Neural cell (in vitro differentiated cells): ENCODE measurements at regions not wholly inside any gene's neighbourhood (a gene's known extent, or its start where the extent isn't known, plus 50 kb on each side); places are given as distances from the start of the nearest gene placed in this dataset.

Source experiments
- H2AFZ ChIP-seq: fragments of 200-600, 300-800 bp; sonication (generic), shearing (Covaris generic); 2 replicates; pipeline ENCODE4 v1.6.0; 2014; ENCODE audit warnings: low read depth, mild to moderate bottlenecking, antibody characterized with exemption, low read length, moderate library complexity
- H3F3A ChIP-seq: fragments of 200-600 bp; shearing (Covaris generic); 2 replicates; pipeline ENCODE4 v1.6.1; 2016; ENCODE audit warnings: mild to moderate bottlenecking, moderate library complexity, mixed read lengths, antibody characterized with exemption, low read length; ENCODE audit not compliant: insufficient read depth, poor library complexity, severe bottlenecking
- H3K27ac ChIP-seq: fragments of 200-600, 300-800 bp; sonication (generic), shearing (Covaris generic); 2 replicates; pipeline ENCODE4 v1.5.1; 2014; ENCODE audit warnings: mild to moderate bottlenecking, low read length, moderate library complexity
- H3K27me3 ChIP-seq: fragments of 300-800, 200-600 bp; sonication (generic), shearing (Covaris generic); 2 replicates; pipeline ENCODE4 v1.6.0; 2014; ENCODE audit warnings: mild to moderate bottlenecking, low read depth, low read length, moderate library complexity; ENCODE audit not compliant: insufficient read depth
- H3K36me3 ChIP-seq: fragments of 300-800, 200-600 bp; sonication (generic), shearing (Covaris generic); 2 replicates; pipeline ENCODE4 v1.5.1; 2014; ENCODE audit warnings: mild to moderate bottlenecking, antibody characterized with exemption, low read length, moderate library complexity; ENCODE audit not compliant: insufficient read depth
- H3K4me2 ChIP-seq: fragments of 300-800, 200-600 bp; sonication (generic), shearing (Covaris generic); 2 replicates; pipeline ENCODE4 v1.6.0; 2014; ENCODE audit warnings: mild to moderate bottlenecking, low read length
- H3K4me3 ChIP-seq: fragments of 300-800, 200-600 bp; sonication (generic), shearing (Covaris generic); 2 replicates; pipeline ENCODE4 v1.5.1; 2014; ENCODE audit warnings: mild to moderate bottlenecking, low read length, moderate library complexity
- H3K79me2 ChIP-seq: fragments of 200-600 bp; shearing (Covaris generic); replicated peaks from 2 replicates; pipeline ENCODE4 v1.6.0; 2014; ENCODE audit warnings: mild to moderate bottlenecking, low read length, moderate library complexity; ENCODE audit not compliant: insufficient read depth
- H3K9ac ChIP-seq: fragments of 300-800, 200-600 bp; sonication (generic), shearing (Covaris generic); 2 replicates; pipeline ENCODE4 v1.6.1; 2016; ENCODE audit warnings: mild to moderate bottlenecking, low read length, mixed read lengths
- H3K9me2 ChIP-seq: fragments of 200-600 bp; shearing (Covaris generic); 2 replicates; pipeline ENCODE4 v1.6.1; 2016; ENCODE audit warnings: mild to moderate bottlenecking, low read length, mixed read lengths; ENCODE audit not compliant: insufficient read depth
- H3K9me3 ChIP-seq: fragments of 200-600, 300-800 bp; sonication (generic), shearing (Covaris generic); 2 replicates; pipeline ENCODE4 v1.6.1; 2016; ENCODE audit warnings: mild to moderate bottlenecking, mixed run types, low read length, moderate library complexity, mixed read lengths
- H4K20me1 ChIP-seq: fragments of 200-600 bp; shearing (Covaris generic); 2 replicates; pipeline ENCODE4 v1.6.1; 2016; ENCODE audit warnings: mild to moderate bottlenecking, mixed run types; ENCODE audit not compliant: insufficient read depth
- EP300 ChIP-seq: fragments of 450-650 bp; conservative IDR thresholded peaks from 2 replicates; pipeline ENCODE4 v1.6.1; 2014; ENCODE audit warnings: antibody characterized with exemption, mild to moderate bottlenecking, moderate library complexity; ENCODE audit not compliant: poor library complexity, severe bottlenecking
- EZH2 ChIP-seq: fragments of 200-600, 300-800 bp; shearing (Covaris generic), sonication (generic); IDR thresholded peaks from 2 replicates; pipeline ENCODE4 v1.6.1; 2014; ENCODE audit warnings: antibody characterized with exemption, low read length, borderline replicate concordance, mild to moderate bottlenecking; ENCODE audit not compliant: insufficient read depth, poor library complexity, severe bottlenecking
- MXI1 ChIP-seq: fragments of 450-650 bp; conservative IDR thresholded peaks from 2 replicates; pipeline ENCODE4 v1.6.1; 2014; ENCODE audit warnings: antibody characterized with exemption, mild to moderate bottlenecking; ENCODE audit not compliant: poor library complexity, severe bottlenecking
- POLR2AphosphoS5 ChIP-seq: IDR thresholded peaks from 2 replicates; pipeline ENCODE4 v1.6.1; 2012
- RAD21 ChIP-seq: fragments of 450-650 bp; conservative IDR thresholded peaks from 2 replicates; pipeline ENCODE4 v1.6.1; 2014; ENCODE audit warnings: antibody characterized with exemption, mild to moderate bottlenecking, moderate library complexity
- REST ChIP-seq: IDR thresholded peaks from 2 replicates; pipeline ENCODE4 v1.6.1; 2012; ENCODE audit warnings: borderline replicate concordance
- SMC3 ChIP-seq: fragments of 450-650 bp; conservative IDR thresholded peaks from 2 replicates; pipeline ENCODE4 v1.6.1; 2014; ENCODE audit warnings: antibody characterized with exemption, mild to moderate bottlenecking, moderate library complexity; ENCODE audit not compliant: poor library complexity
- TAF1 ChIP-seq: IDR thresholded peaks from 2 replicates; pipeline ENCODE4 v1.6.1; 2012; ENCODE audit warnings: low read depth
- TF ChIP-seq, protein P1 (sequence below): fragments of 450-650 bp; IDR thresholded peaks from 2 replicates; pipeline ENCODE4 v1.5.1; 2014; ENCODE audit warnings: antibody characterized with exemption, mild to moderate bottlenecking, moderate library complexity; ENCODE audit not compliant: poor library complexity, severe bottlenecking

DNA sequence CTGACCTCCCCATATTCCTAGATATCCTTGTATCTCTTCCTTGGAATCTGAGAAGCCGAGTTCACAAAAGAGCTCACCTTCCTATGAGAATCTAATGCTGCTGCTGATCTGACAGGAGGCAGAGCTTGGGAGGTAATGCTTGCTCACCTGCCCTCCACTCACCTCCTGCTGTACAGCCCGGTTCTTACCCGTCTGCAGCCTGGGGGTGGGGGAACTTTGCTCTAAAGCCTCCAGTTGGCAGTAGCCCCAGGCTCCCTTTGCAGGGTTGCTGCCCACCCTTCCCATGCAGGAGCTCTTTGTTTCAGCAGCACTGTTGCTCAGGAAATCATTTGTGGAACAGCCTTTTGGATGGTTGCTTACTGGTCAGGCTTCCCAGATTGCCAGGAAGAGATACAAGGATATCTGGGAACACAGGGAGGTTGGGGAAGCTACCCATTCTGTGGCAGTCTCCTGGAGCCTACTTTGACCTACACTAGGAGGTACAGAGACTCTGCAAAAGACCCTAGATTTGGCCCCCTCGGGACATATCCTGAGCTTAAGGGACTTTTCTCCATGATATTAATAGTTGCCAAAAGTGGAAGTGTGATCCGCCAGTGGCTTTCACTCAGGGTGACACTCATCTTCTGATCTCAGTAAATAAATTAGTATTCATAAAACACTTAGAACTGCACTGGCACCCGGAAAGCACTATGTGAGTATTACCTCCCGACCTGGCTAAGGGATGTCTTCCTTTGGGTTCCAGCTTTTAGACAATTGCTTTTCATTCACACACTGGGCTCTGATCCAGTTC, 363.7 kb upstream of the PODXL start:
- Histone ChIP-seq H3K9me2 (no peaks in the 10 kb centered on the region), H4K20me1 (no peaks in the 10 kb centered on the region), H3K4me2 (no peak overlapping the region), H3K4me3 (no peak overlapping the region), H3K9ac (no peak overlapping the region), H3K36me3 (no peaks in the 10 kb centered on the region), H3K27me3 (no peaks in the 10 kb centered on the region), H3K79me2 (no peaks in the 10 kb centered on the region), H3F3A (no peaks in the 10 kb centered on the region), H2AFZ (no peak overlapping the region), H3K9me3 (no peaks in the 10 kb centered on the region), H3K27ac (no peak overlapping the region)
- TF ChIP-seq EP300 (no peak), TAF1 (no peak), MXI1 (no peak), RAD21 (no peak), EZH2 (no peak), REST (no peak), POLR2AphosphoS5 (no peak), SMC3 (no peak)
- TF ChIP-seq, protein P1, sequence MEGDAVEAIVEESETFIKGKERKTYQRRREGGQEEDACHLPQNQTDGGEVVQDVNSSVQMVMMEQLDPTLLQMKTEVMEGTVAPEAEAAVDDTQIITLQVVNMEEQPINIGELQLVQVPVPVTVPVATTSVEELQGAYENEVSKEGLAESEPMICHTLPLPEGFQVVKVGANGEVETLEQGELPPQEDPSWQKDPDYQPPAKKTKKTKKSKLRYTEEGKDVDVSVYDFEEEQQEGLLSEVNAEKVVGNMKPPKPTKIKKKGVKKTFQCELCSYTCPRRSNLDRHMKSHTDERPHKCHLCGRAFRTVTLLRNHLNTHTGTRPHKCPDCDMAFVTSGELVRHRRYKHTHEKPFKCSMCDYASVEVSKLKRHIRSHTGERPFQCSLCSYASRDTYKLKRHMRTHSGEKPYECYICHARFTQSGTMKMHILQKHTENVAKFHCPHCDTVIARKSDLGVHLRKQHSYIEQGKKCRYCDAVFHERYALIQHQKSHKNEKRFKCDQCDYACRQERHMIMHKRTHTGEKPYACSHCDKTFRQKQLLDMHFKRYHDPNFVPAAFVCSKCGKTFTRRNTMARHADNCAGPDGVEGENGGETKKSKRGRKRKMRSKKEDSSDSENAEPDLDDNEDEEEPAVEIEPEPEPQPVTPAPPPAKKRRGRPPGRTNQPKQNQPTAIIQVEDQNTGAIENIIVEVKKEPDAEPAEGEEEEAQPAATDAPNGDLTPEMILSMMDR, result no peak

DNA sequence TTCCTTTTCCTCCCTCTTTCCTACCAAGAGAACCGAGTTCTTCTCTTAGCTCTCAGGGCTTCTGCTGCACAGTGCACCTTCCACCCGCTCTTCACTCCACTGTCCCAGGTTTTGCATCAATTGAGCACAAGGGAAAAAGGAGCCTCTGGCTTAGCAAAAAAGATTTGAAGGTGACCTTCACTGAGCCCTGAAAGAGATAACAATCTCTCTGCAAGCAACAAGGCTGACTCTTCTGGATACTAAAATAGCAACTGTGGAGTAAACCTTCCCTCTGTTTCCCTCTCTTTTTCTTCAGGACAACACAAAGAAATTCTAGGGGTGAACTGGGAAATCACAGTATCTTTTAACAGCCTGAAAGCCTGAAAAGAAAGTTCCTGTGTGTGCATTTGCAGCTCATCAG, 354.7 kb upstream of the PODXL start:
- no peaks in the 10 kb centered on the region for H3F3A ChIP-seq
- no peaks in the 10 kb centered on the region for H4K20me1 ChIP-seq
- H3K4me2 ChIP-seq, result no peak overlapping the region
- no peak overlapping the region for H3K27ac ChIP-seq
- peaks cover 19% of the 10 kb centered on the region for H3K27me3 ChIP-seq
- H3K9me2 ChIP-seq, result no peaks in the 10 kb centered on the region
- no peak overlapping the region for H3K9ac ChIP-seq
- no peak for TF ChIP-seq EP300
- no peak for TF ChIP-seq RAD21
- TF ChIP-seq, protein P1, result no peak
- TF ChIP-seq EZH2, result no peak
- TF ChIP-seq SMC3, result no peak
- TF ChIP-seq TAF1, result no peak
- no peak for TF ChIP-seq MXI1
- TF ChIP-seq REST, result no peak
- TF ChIP-seq POLR2AphosphoS5, result no peak
- H3K9me3 ChIP-seq, result no peaks in the 10 kb centered on the region
- no peaks in the 10 kb centered on the region for H3K79me2 ChIP-seq
- H2AFZ ChIP-seq, result no peak overlapping the region
- no peaks in the 10 kb centered on the region for H3K36me3 ChIP-seq
- no peak overlapping the region for H3K4me3 ChIP-seq
